HG03469 (cell line): ENCODE measurements at regions not wholly inside any gene's neighbourhood (a gene's known extent, or its start where the extent isn't known, plus 50 kb on each side); places are given as distances from the start of the nearest gene placed in this dataset.
"Not testable (repeated sequence)": the region's sequence is repeated elsewhere in the genome, so short reads cannot be mapped to it uniquely, and the experiment has no call there.

ENCODE experiments used
- ATAC-seq: cut with Tn5 transposase; IDR thresholded peaks from one replicate; pipeline ENCODE4 v1.9.1; 2021; ENCODE audit warnings: mild to moderate bottlenecking, moderate library complexity, moderate number of reproducible peaks; ENCODE audit not compliant: unreplicated experiment

- ATAC-seq = no peak
Measured at GRCh38 chr9:90065851-90066250, 461.0 kb downstream of the GADD45G start.

GRCh38 chr9:90069085-90069484 is 464.3 kb downstream of the GADD45G start:
- ATAC-seq = no peak

GRCh38 chr9:90070056-90070455 is 465.2 kb downstream of the GADD45G start:
- ATAC-seq = no peak

GRCh38 chr9:90070469-90070868 is 465.7 kb downstream of the GADD45G start:
- ATAC-seq = no peak

GRCh38 chr9:90070931-90071660 is 466.3 kb downstream of the GADD45G start:
- ATAC-seq = no peak

GRCh38 chr9:90073186-90073945 is 468.6 kb downstream of the GADD45G start:
- no peak for ATAC-seq

GRCh38 chr9:90074316-90074962 is 469.6 kb downstream of the GADD45G start:
- ATAC-seq = no peak

- not testable (repeated sequence) for ATAC-seq
Measured at GRCh38 chr9:90077598-90077997, 472.8 kb downstream of the GADD45G start.

- no peak for ATAC-seq
Measured at GRCh38 chr9:90078988-90079421, 474.2 kb downstream of the GADD45G start.

GRCh38 chr9:90085633-90086032 is 480.8 kb downstream of the GADD45G start:
- no peak for ATAC-seq

GRCh38 chr9:90086101-90086511 is 481.3 kb downstream of the GADD45G start:
- ATAC-seq = no peak

- no peak for ATAC-seq
Measured at GRCh38 chr9:90088434-90088833, 483.6 kb downstream of the GADD45G start.

GRCh38 chr9:90088856-90089255 is 484.0 kb downstream of the GADD45G start:
- ATAC-seq = no peak

GRCh38 chr9:90090997-90091396 is 486.2 kb downstream of the GADD45G start:
- no peak for ATAC-seq

- no peak for ATAC-seq
Measured at GRCh38 chr9:90092508-90092907, 487.7 kb downstream of the GADD45G start.

- no peak for ATAC-seq
Measured at GRCh38 chr9:90095682-90096081, 490.9 kb downstream of the GADD45G start.

GRCh38 chr9:90097237-90097636 is 492.4 kb downstream of the GADD45G start:
- ATAC-seq = no peak

GRCh38 chr9:90098408-90098807 is 493.6 kb downstream of the GADD45G start:
- ATAC-seq = no peak

- no peak for ATAC-seq
Measured at GRCh38 chr9:90099262-90099963, 494.6 kb downstream of the GADD45G start.

GRCh38 chr9:90100014-90100413 is 495.2 kb downstream of the GADD45G start:
- ATAC-seq = no peak

- peak; percentile 91 for ATAC-seq
Measured at GRCh38 chr9:90102292-90102901, 497.6 kb downstream of the GADD45G start.
